ENCODE measurements at regions not wholly inside any gene's neighbourhood (a gene's known extent, or its start where the extent isn't known, plus 50 kb on each side); places are given as distances from the start of the nearest gene placed in this dataset.

GRCh38 chr21:24869862-24870261 lies 737.4 kb downstream of the MRPL39 start:
- intact Hi-C loops (cut with micrococcal nuclease) = no loop called here
- no peak overlapping the region for H3K4me3 ChIP-seq
- no peak for TF ChIP-seq CTCF (IDR thresholded peaks at IDR 0.05; ENCODE audit: borderline replicate concordance)

GRCh38 chr21:24868117-24868516 lies 739.2 kb downstream of the MRPL39 start:
- Histone ChIP-seq H3K27me3 (ENCODE audit: low read depth) (no peaks in the 10 kb centered on the region), H3K9me3 (replicated peaks) (peaks cover 13% of the 10 kb centered on the region), H3K4me1 (no peaks in the 10 kb centered on the region), H3K4me3 (no peak overlapping the region), H3K36me3 (no peaks in the 10 kb centered on the region), H3K27ac (replicated peaks) (no peak overlapping the region)
- TF ChIP-seq CTCF (IDR thresholded peaks at IDR 0.05; ENCODE audit: borderline replicate concordance) = no peak
- intact Hi-C loops (cut with micrococcal nuclease) = no loop called here
- DNase-seq = no peak

More at GRCh38 chr21:24869862-24870261, 737.4 kb downstream of the MRPL39 start:
- no peaks in the 10 kb centered on the region for H3K36me3 ChIP-seq
- DNase-seq = no peak
- peaks cover 21% of the 10 kb centered on the region for H3K9me3 ChIP-seq (replicated peaks)
- H3K27me3 ChIP-seq (ENCODE audit: low read depth) = no peaks in the 10 kb centered on the region
- no peak overlapping the region for H3K27ac ChIP-seq (replicated peaks)
- H3K4me1 ChIP-seq = no peaks in the 10 kb centered on the region

GRCh38 chr21:24861471-24861870 lies 745.8 kb downstream of the MRPL39 start:
- intact Hi-C loops (cut with micrococcal nuclease) = no loop called here
- H3K4me3 ChIP-seq = no peak overlapping the region
- H3K27ac ChIP-seq (replicated peaks) = no peak overlapping the region
- H3K4me1 ChIP-seq = no peaks in the 10 kb centered on the region
- TF ChIP-seq CTCF (IDR thresholded peaks at IDR 0.05; ENCODE audit: borderline replicate concordance) = no peak
- DNase-seq = no peak
- no peaks in the 10 kb centered on the region for H3K36me3 ChIP-seq
- no peaks in the 10 kb centered on the region for H3K27me3 ChIP-seq (ENCODE audit: low read depth)
- H3K9me3 ChIP-seq (replicated peaks) = no peaks in the 10 kb centered on the region

GRCh38 chr21:24856326-24856725 lies 751.0 kb downstream of the MRPL39 start:
- no peak overlapping the region for H3K4me3 ChIP-seq
- no peaks in the 10 kb centered on the region for H3K36me3 ChIP-seq
- H3K27ac ChIP-seq (replicated peaks) = no peak overlapping the region
- H3K9me3 ChIP-seq (replicated peaks) = no peaks in the 10 kb centered on the region
- H3K27me3 ChIP-seq (ENCODE audit: low read depth) = no peaks in the 10 kb centered on the region
- no peaks in the 10 kb centered on the region for H3K4me1 ChIP-seq
- intact Hi-C loops (cut with micrococcal nuclease) = no loop called here
- no peak for DNase-seq
- TF ChIP-seq CTCF (IDR thresholded peaks at IDR 0.05; ENCODE audit: borderline replicate concordance) = no peak

- Histone ChIP-seq H3K9me3 (replicated peaks) (no peaks in the 10 kb centered on the region), H3K36me3 (no peaks in the 10 kb centered on the region), H3K27ac (replicated peaks) (no peak overlapping the region), H3K27me3 (ENCODE audit: low read depth) (no peaks in the 10 kb centered on the region), H3K4me1 (no peaks in the 10 kb centered on the region), H3K4me3 (no peak overlapping the region)
- intact Hi-C loops (cut with micrococcal nuclease) = no loop called here
- DNase-seq = no peak
- no peak for TF ChIP-seq CTCF (IDR thresholded peaks at IDR 0.05; ENCODE audit: borderline replicate concordance)
Measured at GRCh38 chr21:24852610-24853195, 754.6 kb downstream of the MRPL39 start.

All from left ventricle myocardium inferior (tissue), 1 donor.